NCI-H187 treated with DMSO at 0.1 percent for 48 hours (cell line): ENCODE measurements at regions not wholly inside any gene's neighbourhood (a gene's known extent, or its start where the extent isn't known, plus 50 kb on each side); places are given as distances from the start of the nearest gene placed in this dataset.
"Not testable (repeated sequence)": the region's sequence is repeated elsewhere in the genome, so short reads cannot be mapped to it uniquely, and the experiment has no call there.

Experiments used
- DNase-seq: peaks from one replicate; lab custom pipeline; 2025; lab: John Stamatoyannopoulos, UW

GRCh38 chr7:153081496-153081895 lies 321.9 kb downstream of the ACTR3B start:
- no peak for DNase-seq

GRCh38 chr7:153084278-153084677 lies 324.7 kb downstream of the ACTR3B start:
- DNase-seq, result no peak

- no peak for DNase-seq
Measured at GRCh38 chr7:153087498-153087897, 327.9 kb downstream of the ACTR3B start.

- DNase-seq, result no peak
Measured at GRCh38 chr7:153088601-153089000, 329.0 kb downstream of the ACTR3B start.

- DNase-seq, result no peak
Measured at GRCh38 chr7:153090209-153090608, 330.7 kb downstream of the ACTR3B start.

- no peak for DNase-seq
Measured at GRCh38 chr7:153090764-153091163, 331.2 kb downstream of the ACTR3B start.

- DNase-seq, result no peak
Measured at GRCh38 chr7:153091477-153091876, 331.9 kb downstream of the ACTR3B start.

GRCh38 chr7:153097511-153098201 lies 338.1 kb downstream of the ACTR3B start:
- no peak for DNase-seq

GRCh38 chr7:153099235-153099634 lies 339.7 kb downstream of the ACTR3B start:
- DNase-seq, result no peak

- no peak for DNase-seq
Measured at GRCh38 chr7:153100691-153101237, 341.2 kb downstream of the ACTR3B start.

GRCh38 chr7:153103202-153103601 lies 343.6 kb downstream of the ACTR3B start:
- DNase-seq, result no peak

GRCh38 chr7:153107826-153108225 lies 348.3 kb downstream of the ACTR3B start:
- DNase-seq, result no peak

- DNase-seq, result no peak
Measured at GRCh38 chr7:153109566-153109965, 350.0 kb downstream of the ACTR3B start.

- DNase-seq, result no peak
Measured at GRCh38 chr7:153110606-153111005, 351.1 kb downstream of the ACTR3B start.

- DNase-seq, result not testable (repeated sequence)
Measured at GRCh38 chr7:153122255-153122654, 362.7 kb downstream of the ACTR3B start.

- no peak for DNase-seq
Measured at GRCh38 chr7:153130052-153130451, 370.5 kb downstream of the ACTR3B start.

GRCh38 chr7:153151766-153152165 lies 392.2 kb downstream of the ACTR3B start:
- DNase-seq, result no peak

GRCh38 chr7:153152801-153153422 lies 393.4 kb downstream of the ACTR3B start:
- DNase-seq, result no peak

GRCh38 chr7:153158149-153158548 lies 398.6 kb downstream of the ACTR3B start:
- no peak for DNase-seq

- no peak for DNase-seq
Measured at GRCh38 chr7:153170287-153170686, 410.7 kb downstream of the ACTR3B start.

- no peak for DNase-seq
Measured at GRCh38 chr7:153185936-153186335, 426.4 kb downstream of the ACTR3B start.

- DNase-seq, result no peak
Measured at GRCh38 chr7:153188161-153188560, 428.6 kb downstream of the ACTR3B start.

GRCh38 chr7:153188630-153189029 lies 429.1 kb downstream of the ACTR3B start:
- DNase-seq, result no peak

GRCh38 chr7:153190452-153190851 lies 430.9 kb downstream of the ACTR3B start:
- no peak for DNase-seq
